ENCODE measurements at regions not wholly inside any gene's neighbourhood (a gene's known extent, or its start where the extent isn't known, plus 50 kb on each side); places are given as distances from the start of the nearest gene placed in this dataset.
A peak's percentile ranks its signal among the peaks of the same experiment; 100 is the strongest.

DNA sequence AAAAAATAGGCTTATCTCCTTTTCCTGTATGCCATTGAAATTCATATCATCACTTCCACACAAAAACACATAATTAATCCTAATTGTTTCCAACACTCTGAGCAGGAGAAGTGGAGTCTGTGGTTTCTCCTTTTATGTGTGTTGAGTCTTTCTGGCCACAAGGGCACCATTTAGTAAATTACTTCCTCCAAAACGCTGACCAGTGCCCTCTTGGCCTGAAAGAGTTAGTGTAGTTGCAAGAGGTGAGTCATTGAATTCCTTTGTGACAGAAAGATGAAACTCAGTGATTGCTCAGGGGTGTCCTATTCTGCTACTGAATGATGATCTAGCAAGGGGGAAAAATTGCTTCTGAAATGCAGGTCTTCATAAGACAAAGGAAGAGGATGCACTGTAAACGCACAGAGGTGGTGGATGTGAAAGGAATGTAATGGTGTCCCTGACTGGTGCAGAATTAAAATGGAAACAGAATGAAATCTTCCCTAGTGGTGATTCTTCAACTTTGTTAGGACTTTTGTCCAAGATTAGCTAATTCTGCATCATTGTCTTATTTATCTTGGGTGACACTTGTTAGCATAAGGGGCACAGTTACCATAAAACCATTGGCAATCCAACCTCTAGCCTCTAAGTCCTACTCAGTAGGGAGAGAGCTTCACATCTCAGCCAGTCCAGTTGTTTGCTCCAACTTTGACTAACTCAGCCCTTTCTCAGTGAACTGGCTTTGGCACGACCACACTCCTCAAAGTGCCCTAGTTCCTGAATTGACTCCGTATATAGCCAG is 208.4 kb upstream of the NANOGP8 start:
- Histone ChIP-seq H3K4me1 (ENCODE audit: insufficient read depth, low read length) (peaks cover 2% of the 10 kb centered on the region; the same call in 1 of the 2 replicates), H3T11ph (ENCODE audit: low read length) (no peak overlapping the region), H2BK15ac (ENCODE audit: low read depth, low read length) (no peak overlapping the region), H3K27ac (ENCODE audit: insufficient read length, low read depth, low read length) (no peak overlapping the region), H3K79me1 (ENCODE audit: insufficient read depth, low read depth, low read length, poor library complexity, severe bottlenecking) (no peaks in the 10 kb centered on the region), H3K18ac (ENCODE audit: insufficient read length, low read depth, low read length) (no peak overlapping the region), H2AFZ (ENCODE audit: low read length) (no peak overlapping the region), H3K9me3 (ENCODE audit: control insufficient read depth, low read depth, low read length) (no peaks in the 10 kb centered on the region), H3K56ac (ENCODE audit: insufficient read length, low read depth, low read length) (no peak overlapping the region), H2BK12ac (ENCODE audit: insufficient read length, low read depth, low read length) (no peak overlapping the region), H3K23ac (ENCODE audit: insufficient read length, low read depth, low read length) (no peak overlapping the region), H3K27me3 (ENCODE audit: insufficient read depth, low read length) (no peaks in the 10 kb centered on the region), H3K9ac (ENCODE audit: extremely low read depth, insufficient read length, low read length) (no peak overlapping the region), H3K4me2 (ENCODE audit: insufficient read depth, insufficient read length, low read length) (no peak overlapping the region), H3K23me2 (ENCODE audit: insufficient read length, low read depth, low read length, poor library complexity, severe bottlenecking) (no peaks in the 10 kb centered on the region), H2BK20ac (ENCODE audit: low read depth, low read length, poor library complexity, severe bottlenecking) (no peak overlapping the region), H4K5ac (ENCODE audit: insufficient read length, low read depth, low read length) (no peak overlapping the region), H3K79me2 (ENCODE audit: insufficient read depth, low read length) (no peaks in the 10 kb centered on the region), H4K8ac (replicated peaks; ENCODE audit: insufficient read length, low read depth, low read length) (no peak overlapping the region), H3K14ac (ENCODE audit: insufficient read depth, low read length) (no peak overlapping the region), H2AK5ac (ENCODE audit: insufficient read length, low read length) (no peak overlapping the region), H3K4ac (ENCODE audit: low read depth, low read length) (no peak overlapping the region), H2BK5ac (ENCODE audit: insufficient read length, low read length) (no peak overlapping the region), H2BK120ac (ENCODE audit: low read depth, low read length, poor library complexity, severe bottlenecking) (no peak overlapping the region), H4K91ac (ENCODE audit: insufficient read length, low read depth, low read length) (no peak overlapping the region), H4K20me1 (ENCODE audit: control insufficient read depth, insufficient read depth, insufficient read length) (no peaks in the 10 kb centered on the region)
- Mint-ChIP-seq H3K27ac (peak overlapping the region in 1 of 3 experiments; percentile 32; a peak in 1 of 7 replicates), H3K27me3 (ENCODE audit: low read depth) (no peaks in the 10 kb centered on the region), H3K9me3 (no peaks in the 10 kb centered on the region; a peak in 1 of 5 replicates), H3K4me3 (no peak overlapping the region), H3K36me3 (ENCODE audit: insufficient read depth in 1 of 3, low read depth in 3 of 3) (no peaks in the 10 kb centered on the region), H3K4me1 (peaks cover 0 to 5% of the 10 kb centered on the region in 2 experiments; a peak in 2 of 4 replicates)
- WGBS (ENCODE audit: extremely low coverage, insufficient read length, low lambda C conversion rate), result no CpG with 5 or more reads among the region's 4 CpGs
- DNase-seq, result peak; percentile 36
- TF ChIP-seq, protein P1, sequence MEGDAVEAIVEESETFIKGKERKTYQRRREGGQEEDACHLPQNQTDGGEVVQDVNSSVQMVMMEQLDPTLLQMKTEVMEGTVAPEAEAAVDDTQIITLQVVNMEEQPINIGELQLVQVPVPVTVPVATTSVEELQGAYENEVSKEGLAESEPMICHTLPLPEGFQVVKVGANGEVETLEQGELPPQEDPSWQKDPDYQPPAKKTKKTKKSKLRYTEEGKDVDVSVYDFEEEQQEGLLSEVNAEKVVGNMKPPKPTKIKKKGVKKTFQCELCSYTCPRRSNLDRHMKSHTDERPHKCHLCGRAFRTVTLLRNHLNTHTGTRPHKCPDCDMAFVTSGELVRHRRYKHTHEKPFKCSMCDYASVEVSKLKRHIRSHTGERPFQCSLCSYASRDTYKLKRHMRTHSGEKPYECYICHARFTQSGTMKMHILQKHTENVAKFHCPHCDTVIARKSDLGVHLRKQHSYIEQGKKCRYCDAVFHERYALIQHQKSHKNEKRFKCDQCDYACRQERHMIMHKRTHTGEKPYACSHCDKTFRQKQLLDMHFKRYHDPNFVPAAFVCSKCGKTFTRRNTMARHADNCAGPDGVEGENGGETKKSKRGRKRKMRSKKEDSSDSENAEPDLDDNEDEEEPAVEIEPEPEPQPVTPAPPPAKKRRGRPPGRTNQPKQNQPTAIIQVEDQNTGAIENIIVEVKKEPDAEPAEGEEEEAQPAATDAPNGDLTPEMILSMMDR (conservative IDR thresholded peaks at IDR 0.05), result peak; percentile 50
